GM19452 (cell line): ENCODE measurements at regions not wholly inside any gene's neighbourhood (a gene's known extent, or its start where the extent isn't known, plus 50 kb on each side); places are given as distances from the start of the nearest gene placed in this dataset.

Source experiments
- ATAC-seq: cut with Tn5 transposase; IDR thresholded peaks from one replicate; pipeline ENCODE4 v1.9.1; 2021; ENCODE audit not compliant: unreplicated experiment

DNA sequence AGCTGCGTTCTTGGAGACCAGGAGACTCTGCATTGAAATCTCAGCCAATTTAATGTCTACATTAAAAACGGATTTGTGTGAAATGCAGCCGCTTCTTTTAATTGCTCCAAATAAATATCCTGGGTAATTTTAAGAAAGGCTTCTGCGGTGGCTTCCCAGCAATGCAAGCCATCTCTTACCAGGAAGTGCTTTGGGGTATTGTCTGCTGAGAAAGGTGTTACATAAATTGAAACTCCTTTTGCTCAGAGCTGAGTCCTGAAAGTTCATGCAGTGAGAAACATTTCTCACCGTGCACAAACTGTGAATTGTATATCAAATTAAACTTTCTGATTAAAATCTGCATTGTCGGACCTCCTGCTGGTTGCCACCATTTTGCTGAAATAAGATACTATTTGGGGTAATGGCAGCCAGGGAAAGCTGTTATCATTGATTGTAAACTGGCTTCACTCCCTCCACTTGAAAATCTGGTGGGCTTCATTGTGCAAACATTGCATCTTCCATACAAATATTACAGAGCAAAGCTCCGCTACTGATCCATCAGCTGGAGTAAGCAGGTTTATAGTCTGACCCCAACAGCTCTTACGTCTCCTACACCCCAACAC is 59.5 kb downstream of the ZIC5 start:
- ATAC-seq, result no peak

- ATAC-seq, result no peak
Measured at GRCh38 chr13:99911069-99911964, 60.2 kb downstream of the ZIC5 start.

DNA sequence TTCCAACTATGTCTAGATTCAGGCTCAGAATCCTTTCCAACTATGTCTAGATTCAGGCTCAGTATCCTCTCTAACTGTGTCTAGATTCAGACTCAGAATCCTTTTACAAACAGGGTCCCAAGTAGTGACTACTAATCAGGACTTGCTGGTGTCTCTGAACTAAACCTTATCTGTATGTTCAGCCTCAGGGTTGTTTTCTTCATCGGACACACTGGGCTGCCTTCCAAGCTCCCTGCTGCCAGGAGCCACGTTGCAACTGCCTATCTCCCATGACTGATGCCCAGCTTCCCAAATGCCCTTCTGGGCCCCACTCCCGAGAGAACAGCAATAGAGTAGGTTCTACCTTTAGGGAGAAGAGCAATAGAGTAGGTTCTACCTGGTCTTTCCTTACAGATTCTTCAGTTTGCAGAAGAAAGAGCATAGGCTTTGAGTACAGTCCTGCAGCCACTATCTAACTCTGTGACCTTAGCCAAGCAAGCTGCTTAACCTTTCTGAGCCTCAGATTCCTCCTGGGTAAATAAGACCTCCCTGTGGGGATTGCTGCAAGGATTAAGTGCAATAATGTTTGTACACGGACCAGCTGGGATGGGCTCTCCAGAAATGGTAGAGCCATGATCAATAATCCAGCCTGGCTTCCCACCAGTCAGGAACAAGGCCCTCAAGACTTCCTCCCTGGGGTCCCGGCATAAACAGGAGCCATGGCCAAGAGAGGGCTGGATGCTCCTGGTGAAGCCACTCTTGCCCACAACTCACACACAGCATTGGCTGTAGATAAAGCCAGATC is 61.5 kb downstream of the ZIC5 start:
- ATAC-seq, result no peak

DNA sequence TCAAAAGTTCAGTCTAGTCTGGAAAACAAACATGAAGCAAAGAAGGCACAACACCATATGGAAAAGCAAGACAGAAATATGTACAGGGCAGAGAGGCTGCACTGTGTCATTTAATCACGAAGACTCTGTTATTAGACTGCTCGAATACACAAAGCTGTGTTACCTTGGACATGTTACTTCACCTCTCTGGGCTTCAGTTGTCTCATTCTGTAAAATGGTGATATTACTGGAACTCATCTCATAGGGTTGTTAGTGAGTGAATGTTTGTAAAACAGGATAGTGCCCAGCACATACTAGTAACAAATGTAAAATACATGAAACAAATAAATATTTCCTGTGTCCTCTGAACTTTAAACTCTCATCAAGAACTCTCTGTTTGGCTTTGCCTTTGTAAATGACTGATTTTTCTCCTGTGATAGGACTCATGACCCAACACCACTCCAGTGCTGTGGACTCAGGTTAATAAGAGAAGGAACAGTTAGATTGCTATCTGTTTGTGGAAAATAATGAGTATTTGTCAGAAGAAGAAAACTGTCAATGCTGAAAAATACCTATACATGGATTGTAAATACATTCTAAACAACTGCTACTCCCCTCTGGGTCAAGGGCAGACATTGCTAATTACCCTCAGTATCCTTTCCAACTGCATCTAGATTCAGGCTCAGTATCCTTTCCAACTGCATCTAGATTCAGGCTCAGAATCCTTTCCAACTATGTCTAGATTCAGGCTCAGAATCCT is 62.3 kb downstream of the ZIC5 start:
- no peak for ATAC-seq

DNA sequence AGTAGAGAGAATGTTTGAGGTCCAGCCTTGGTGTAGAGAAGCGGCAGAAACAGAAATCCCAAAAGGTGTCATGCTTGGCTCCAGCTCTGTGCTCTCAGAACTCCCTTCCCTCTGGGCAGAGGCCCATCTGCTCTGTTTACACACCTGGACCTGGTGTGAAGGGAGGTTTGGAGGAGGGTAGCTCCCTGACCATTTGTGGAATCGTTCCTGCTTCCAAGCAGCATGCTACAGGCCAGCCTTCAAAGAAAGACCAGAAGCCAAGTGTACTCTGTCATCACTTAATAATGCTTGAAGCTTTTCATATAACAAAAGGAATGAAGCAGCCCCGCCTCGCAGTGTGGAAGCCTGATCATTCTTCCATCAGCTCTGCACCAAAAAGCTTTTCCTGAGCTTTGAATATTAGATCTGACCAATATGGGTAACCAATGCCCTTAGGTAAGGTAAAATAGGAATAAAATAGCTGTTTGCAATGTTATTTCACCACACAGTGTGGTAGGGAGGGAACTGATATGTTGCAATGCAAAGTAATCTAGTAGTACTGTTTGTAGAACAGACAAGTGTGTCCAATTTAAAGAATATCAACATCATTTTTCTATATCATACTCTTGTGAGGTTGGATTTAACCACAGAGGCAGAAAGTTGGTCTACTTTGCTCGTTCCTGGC is 63.3 kb downstream of the ZIC5 start:
- ATAC-seq, result no peak

DNA sequence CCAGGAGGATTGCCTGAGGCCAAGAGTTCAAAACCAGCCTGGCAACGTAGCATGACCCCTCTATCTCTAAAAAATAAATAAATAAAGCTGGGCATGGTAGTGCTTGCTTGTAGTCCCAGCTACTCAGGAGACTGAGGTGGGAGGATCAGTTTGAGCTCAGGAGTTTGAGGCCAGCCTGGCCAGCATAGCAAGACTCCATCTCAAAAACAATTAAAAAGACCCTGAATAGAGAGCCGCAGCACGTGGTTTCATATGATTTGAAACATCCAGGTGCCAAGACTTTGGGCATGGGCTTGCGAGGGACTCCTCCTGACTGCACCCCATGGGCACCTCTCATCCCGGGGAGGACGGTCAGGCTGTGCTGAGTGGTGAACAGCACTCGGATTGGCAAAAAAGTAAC is 63.9 kb downstream of the ZIC5 start:
- ATAC-seq, result no peak

- ATAC-seq, result no peak
Measured at GRCh38 chr13:99907038-99907437, 64.5 kb downstream of the ZIC5 start.

- no peak for ATAC-seq
Measured at GRCh38 chr13:99905814-99906213, 65.8 kb downstream of the ZIC5 start.

- ATAC-seq, result no peak
Measured at GRCh38 chr13:99905224-99905623, 66.3 kb downstream of the ZIC5 start.

GRCh38 chr13:99903140-99903539 is 68.4 kb downstream of the ZIC5 start:
- ATAC-seq, result no peak

GRCh38 chr13:99902657-99903056 is 68.9 kb downstream of the ZIC5 start:
- no peak for ATAC-seq

DNA sequence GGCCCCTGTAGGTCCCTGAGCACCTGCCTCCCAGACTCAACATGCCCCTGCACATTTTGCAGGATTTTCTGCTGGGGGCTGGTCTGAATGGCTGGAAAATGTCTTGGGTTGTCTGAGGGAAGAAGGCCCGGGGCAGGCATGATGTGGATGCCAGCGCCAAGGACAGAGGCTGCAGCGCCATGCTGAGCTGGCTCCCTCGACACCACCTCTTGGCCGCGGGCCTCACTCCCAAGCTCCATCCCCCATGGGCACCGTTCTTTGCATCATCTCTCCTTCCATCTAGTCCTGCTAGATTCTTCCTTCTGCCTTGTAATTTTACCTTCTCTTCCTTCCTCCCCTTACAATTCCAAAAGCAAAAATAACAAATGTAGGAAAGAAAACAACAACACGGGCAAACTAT is 70.6 kb downstream of the ZIC5 start:
- no peak for ATAC-seq

- no peak for ATAC-seq
Measured at GRCh38 chr13:99898421-99898820, 73.1 kb downstream of the ZIC5 start.

- no peak for ATAC-seq
Measured at GRCh38 chr13:99897076-99897440, 74.5 kb downstream of the ZIC5 start.

GRCh38 chr13:99896369-99897075 is 75.0 kb downstream of the ZIC5 start:
- ATAC-seq, result no peak

GRCh38 chr13:99895444-99896368 is 75.9 kb downstream of the ZIC5 start:
- ATAC-seq, result no peak

- ATAC-seq, result no peak
Measured at GRCh38 chr13:99894840-99895443, 76.6 kb downstream of the ZIC5 start.

DNA sequence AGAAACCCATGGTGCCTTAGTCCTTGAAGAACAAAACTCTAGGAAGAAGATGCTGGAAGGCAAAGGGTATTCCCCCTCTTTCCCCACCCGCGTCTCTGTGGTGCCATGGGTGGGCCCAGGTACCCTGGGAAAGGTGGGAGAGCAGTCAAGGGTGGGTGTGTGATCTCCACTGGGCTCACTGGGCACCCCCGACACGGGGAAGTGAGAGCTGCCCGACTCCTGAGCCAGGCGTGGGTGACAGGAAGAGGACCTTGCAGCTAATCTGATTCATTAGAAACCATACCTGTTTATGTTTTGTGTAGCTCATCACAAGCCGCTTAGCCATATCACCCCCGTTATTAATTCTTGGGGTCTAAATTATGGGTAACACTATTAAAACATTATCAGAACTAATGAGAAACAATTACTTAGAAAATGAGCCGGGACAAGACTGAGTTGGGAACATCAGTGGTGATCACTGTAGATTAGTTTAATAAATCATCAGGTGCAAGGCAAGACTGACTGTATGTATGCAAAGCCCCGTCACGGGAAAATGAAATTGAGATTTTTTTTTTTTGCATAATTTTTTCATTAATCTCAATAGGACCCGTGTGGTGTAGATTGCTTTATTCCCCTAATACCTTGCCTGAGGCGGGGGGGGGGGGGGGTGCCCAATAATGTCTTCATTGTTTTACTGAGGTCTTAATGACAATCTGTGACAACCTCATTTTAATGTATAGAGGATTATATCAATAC is 77.3 kb downstream of the ZIC5 start:
- ATAC-seq, result no peak
